HEK293 (cell line): ENCODE measurements at regions not wholly inside any gene's neighbourhood (a gene's known extent, or its start where the extent isn't known, plus 50 kb on each side); places are given as distances from the start of the nearest gene placed in this dataset.

Source experiments
- CTCF ChIA-PET: fragments of 350-600 bp; formaldehyde crosslinking; extraction: SDS; loops from one replicate; lab custom pipeline; 2021; ENCODE audit warnings: antibody characterized with exemption; lab: Yijun Ruan, JAX
- POLR2A ChIA-PET: fragments of 300-600 bp; formaldehyde crosslinking; extraction: SDS; loops from one replicate; lab custom pipeline; 2020; ENCODE audit warnings: antibody characterized with exemption, inconsistent platforms; lab: Yijun Ruan, JAX
- H3K27ac ChIP-seq: fragments of 200-500 bp; sonication (Bioruptor generic); 2 replicates; pipeline ENCODE4 v1.5.1; 2014; ENCODE audit warnings: low read depth, low read length, control low read depth, inconsistent platforms; ENCODE audit errors: extremely low read depth
- H3K36me3 ChIP-seq, 2 experiments: fragments of 200-500 bp in 1 of 2; sonication (Bioruptor generic) in 1 of 2; 1 replicate in 1 of 2; 2 replicates in 1 of 2; pipeline ENCODE4 v1.5.1; 2014 to 2017; ENCODE audit warnings: inconsistent platforms in 2 of 2, low read length in 2 of 2; ENCODE audit not compliant: control insufficient read depth in 2 of 2, insufficient read depth in 1 of 2
- H3K4me1 ChIP-seq: fragments of 200-500 bp; sonication (Bioruptor generic); 2 replicates; pipeline ENCODE4 v1.5.1; 2014; ENCODE audit warnings: mild to moderate bottlenecking, low read length, inconsistent platforms; ENCODE audit not compliant: control insufficient read depth, insufficient read depth
- H3K4me3 ChIP-seq: 2 replicates; pipeline ENCODE4 v1.5.1; 2011; ENCODE audit warnings: low read depth, mild to moderate bottlenecking, control low read depth, low read length, moderate library complexity
- H3K9me3 ChIP-seq: fragments of 200-500 bp; sonication (Bioruptor generic); 2 replicates; pipeline ENCODE4 v1.5.1; 2014; ENCODE audit warnings: low read depth, low read length, inconsistent platforms; ENCODE audit not compliant: control insufficient read depth, insufficient read depth
- ATF2 ChIP-seq: fragments of 450-650 bp; formaldehyde crosslinking; IDR thresholded peaks from 2 replicates; pipeline ENCODE4 v1.5.1; 2016; ENCODE audit warnings: missing biosample characterization, missing genetic modification characterization, low read depth
- EGR2 ChIP-seq: fragments of 450-650 bp; formaldehyde crosslinking; IDR thresholded peaks from 2 replicates; pipeline ENCODE4 v1.5.1; 2016; ENCODE audit warnings: low read depth, missing biosample characterization, missing genetic modification characterization
- SALL2 ChIP-seq: fragments of 450-650 bp; formaldehyde crosslinking; IDR thresholded peaks from 2 replicates; pipeline ENCODE4 v1.5.0; 2017; ENCODE audit warnings: missing biosample characterization, mild to moderate bottlenecking, missing genetic modification characterization, borderline replicate concordance
- SETDB1 ChIP-seq: IDR thresholded peaks from one replicate; pipeline ENCODE4 v1.6.1; 2017; ENCODE audit warnings: mild to moderate bottlenecking, low read length, moderate library complexity, mixed read lengths; ENCODE audit not compliant: insufficient read length
- ZNF10 ChIP-seq: fragments of 450-650 bp; formaldehyde crosslinking; IDR thresholded peaks from 2 replicates; pipeline ENCODE4 v1.5.1; 2017; ENCODE audit warnings: missing biosample characterization, missing genetic modification characterization
- ZNF148 ChIP-seq: fragments of 450-650 bp; formaldehyde crosslinking; IDR thresholded peaks from 2 replicates; pipeline ENCODE4 v1.5.0; 2017; ENCODE audit warnings: missing biosample characterization, missing genetic modification characterization, borderline replicate concordance
- ZNF214 ChIP-seq: fragments of 450-650 bp; formaldehyde crosslinking; IDR thresholded peaks from 2 replicates; pipeline ENCODE4 v1.5.1; 2017; ENCODE audit warnings: missing biosample characterization, mild to moderate bottlenecking, missing genetic modification characterization, borderline replicate concordance
- ZNF221 ChIP-seq: fragments of 450-650 bp; formaldehyde crosslinking; IDR thresholded peaks from 2 replicates; pipeline ENCODE4 v1.5.1; 2017; ENCODE audit warnings: missing biosample characterization, missing genetic modification characterization, borderline replicate concordance
- ZNF248 ChIP-seq: fragments of 450-650 bp; formaldehyde crosslinking; IDR thresholded peaks from 2 replicates; pipeline ENCODE4 v1.5.1; 2017; ENCODE audit warnings: missing biosample characterization, missing genetic modification characterization
- ZNF280D ChIP-seq: fragments of 450-650 bp; formaldehyde crosslinking; IDR thresholded peaks from 2 replicates; pipeline ENCODE4 v1.5.1; 2016; ENCODE audit warnings: missing biosample characterization, missing genetic modification characterization
- ZNF335 ChIP-seq: fragments of 450-650 bp; formaldehyde crosslinking; conservative IDR thresholded peaks from 2 replicates; pipeline ENCODE4 v1.5.1; 2016; ENCODE audit warnings: missing biosample characterization, missing genetic modification characterization
- ZNF513 ChIP-seq: fragments of 450-650 bp; IDR thresholded peaks from 2 replicates; pipeline ENCODE4 v1.5.1; 2018; ENCODE audit warnings: missing biosample characterization, missing genetic modification characterization
- ZNF530 ChIP-seq: fragments of 450-650 bp; formaldehyde crosslinking; IDR thresholded peaks from 2 replicates; pipeline ENCODE4 v1.5.1; 2016; ENCODE audit warnings: low read depth, missing biosample characterization, missing genetic modification characterization
- ZNF580 ChIP-seq: fragments of 450-650 bp; formaldehyde crosslinking; IDR thresholded peaks from 2 replicates; pipeline ENCODE4 v1.5.1; 2016; ENCODE audit warnings: missing biosample characterization, missing genetic modification characterization
- ZNF600 ChIP-seq: fragments of 450-650 bp; formaldehyde crosslinking; IDR thresholded peaks from 2 replicates; pipeline ENCODE4 v1.5.1; 2016; ENCODE audit warnings: missing biosample characterization, missing genetic modification characterization
- ZNF654 ChIP-seq: fragments of 450-650 bp; formaldehyde crosslinking; IDR thresholded peaks from 2 replicates; pipeline ENCODE4 v1.5.1; 2016; ENCODE audit warnings: low read depth, missing biosample characterization, missing genetic modification characterization
- ZNF664 ChIP-seq: fragments of 450-650 bp; formaldehyde crosslinking; IDR thresholded peaks from 2 replicates; pipeline ENCODE4 v1.5.1; 2016; ENCODE audit warnings: missing biosample characterization, missing genetic modification characterization
- ZNF677 ChIP-seq: fragments of 450-650 bp; IDR thresholded peaks from 2 replicates; pipeline ENCODE4 v1.5.0; 2018; ENCODE audit warnings: missing biosample characterization, mild to moderate bottlenecking, missing genetic modification characterization, moderate library complexity
- ZNF704 ChIP-seq: fragments of 450-650 bp; formaldehyde crosslinking; IDR thresholded peaks from 2 replicates; pipeline ENCODE4 v1.5.1; 2016; ENCODE audit warnings: missing biosample characterization, missing genetic modification characterization
- ZSCAN16 ChIP-seq: fragments of 450-650 bp; formaldehyde crosslinking; IDR thresholded peaks from 2 replicates; pipeline ENCODE4 v1.5.1; 2016; ENCODE audit warnings: missing biosample characterization, missing genetic modification characterization
- ZSCAN30 ChIP-seq: fragments of 450-650 bp; IDR thresholded peaks from 2 replicates; pipeline ENCODE4 v1.5.1; 2018; ENCODE audit warnings: missing biosample characterization, mild to moderate bottlenecking, missing genetic modification characterization, moderate library complexity

GRCh38 chr17:62180772-62181171, 115.7 kb upstream of the MED13 start:
- POLR2A ChIA-PET: no interaction called here
- no peaks in the 10 kb centered on the region for H3K9me3 ChIP-seq
- CTCF ChIA-PET: interaction anchor here (1.0 to 1.1 kb wide), 3 partner anchors 10 to 39 kb away, joined by 3 to 4 read pairs (median 3); no protein-coding TSS in a partner anchor
- TF ChIP-seq SETDB1 (peak; percentile 54), ZNF664 (tag by site-specific recombination) (no peak), ZNF677 (tag by site-specific recombination) (no peak), ZNF280D (tag by site-specific recombination) (peak; percentile 89; the same call in 1 of the 2 replicates)
- no peaks in the 10 kb centered on the region for H3K4me1 ChIP-seq
- no peaks in the 10 kb centered on the region for H3K36me3 ChIP-seq
- no peak overlapping the region for H3K4me3 ChIP-seq
- no peak overlapping the region for H3K27ac ChIP-seq

GRCh38 chr17:62179525-62180161, 114.6 kb upstream of the MED13 start:
- Histone ChIP-seq H3K27ac (no peak overlapping the region), H3K9me3 (no peaks in the 10 kb centered on the region), H3K36me3 (no peaks in the 10 kb centered on the region), H3K4me1 (no peaks in the 10 kb centered on the region), H3K4me3 (no peak overlapping the region)
- ChIA-PET CTCF (interaction anchor here (0.6 to 1.1 kb wide), 5 partner anchors 11 to 191 kb away, joined by 3 to 4 read pairs (median 3); no protein-coding TSS in a partner anchor), POLR2A (no interaction called here)
- TF ChIP-seq ZNF600 (no peak), ZNF654 (tag by site-specific recombination) (peak; percentile 49), ZNF530 (tag by site-specific recombination) (no peak), ZNF248 (tag by site-specific recombination) (no peak), ZSCAN30 (no peak), ZNF148 (tag by site-specific recombination) (no peak), ZNF221 (no peak), ZNF580 (tag by site-specific recombination) (no peak), ZNF10 (tag by site-specific recombination) (peak; percentile 86), ZNF677 (tag by site-specific recombination) (no peak), ZSCAN16 (tag by site-specific recombination) (no peak), ZNF335 (no peak)

- CTCF ChIA-PET: interaction anchor here (0.7 to 1.0 kb wide), 2 partner anchors 16 to 69 kb away, joined by 3 read pairs; no protein-coding TSS in a partner anchor
Observed at GRCh38 chr17:62178579-62178978, 113.5 kb upstream of the MED13 start.

More at GRCh38 chr17:62178579-62178978, 113.5 kb upstream of the MED13 start:
- Histone ChIP-seq H3K9me3 (no peaks in the 10 kb centered on the region), H3K36me3 (no peaks in the 10 kb centered on the region), H3K27ac (no peak overlapping the region), H3K4me1 (no peaks in the 10 kb centered on the region), H3K4me3 (no peak overlapping the region)
- POLR2A ChIA-PET: no interaction called here
- TF ChIP-seq ATF2 (tag by site-specific recombination) (no peak), ZNF704 (no peak), ZNF214 (tag by site-specific recombination) (no peak), ZNF513 (no peak), EGR2 (tag by site-specific recombination) (no peak), SALL2 (tag by site-specific recombination) (no peak)
